Activated naive CD4-positive, alpha-beta T cell treated with anti-CD3 and anti-CD28 coated beads, Interleukin-2, amount 50 U/mL, for 24 hours (primary cell): ENCODE measurements at regions not wholly inside any gene's neighbourhood (a gene's known extent, or its start where the extent isn't known, plus 50 kb on each side); places are given as distances from the start of the nearest gene placed in this dataset.

Experiments used
- H3K27ac Mint-ChIP-seq: one replicate; pipeline ENCODE4 v1.8.0; 2021; ENCODE audit warnings: mild to moderate bottlenecking, mixed read lengths
- H3K27me3 Mint-ChIP-seq: one replicate; pipeline ENCODE4 v1.8.0; 2021; ENCODE audit warnings: mixed read lengths
- H3K36me3 Mint-ChIP-seq: one replicate; pipeline ENCODE4 v1.8.0; 2021; ENCODE audit warnings: mixed read lengths
- H3K4me1 Mint-ChIP-seq: one replicate; pipeline ENCODE4 v1.8.0; 2021; ENCODE audit warnings: mixed read lengths
- H3K4me3 Mint-ChIP-seq: one replicate; pipeline ENCODE4 v1.8.0; 2021; ENCODE audit warnings: mild to moderate bottlenecking, mixed read lengths
- H3K9me3 Mint-ChIP-seq: one replicate; pipeline ENCODE4 v1.8.0; 2021; ENCODE audit warnings: mixed read lengths

DNA sequence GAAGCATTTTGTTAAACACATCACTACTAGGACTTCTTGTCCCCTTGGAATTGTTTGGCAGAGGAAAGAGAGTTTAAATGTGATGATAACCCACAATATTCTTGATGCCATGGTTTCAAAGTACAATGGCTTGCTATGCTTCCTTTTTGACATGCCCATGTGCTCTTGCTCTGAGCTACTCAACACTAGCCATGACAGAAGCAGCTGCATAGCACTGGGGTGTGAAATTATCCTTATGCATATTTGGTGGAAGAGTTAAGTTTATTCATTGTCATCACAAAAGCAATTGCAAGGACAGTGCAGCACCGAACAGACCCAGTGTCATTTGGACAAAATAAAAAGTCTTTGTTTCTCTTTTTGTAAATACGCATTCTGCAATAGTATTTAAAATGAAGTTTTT, 209.9 kb upstream of the CDH20 start:
- no peaks in the 10 kb centered on the region for H3K36me3 Mint-ChIP-seq

DNA sequence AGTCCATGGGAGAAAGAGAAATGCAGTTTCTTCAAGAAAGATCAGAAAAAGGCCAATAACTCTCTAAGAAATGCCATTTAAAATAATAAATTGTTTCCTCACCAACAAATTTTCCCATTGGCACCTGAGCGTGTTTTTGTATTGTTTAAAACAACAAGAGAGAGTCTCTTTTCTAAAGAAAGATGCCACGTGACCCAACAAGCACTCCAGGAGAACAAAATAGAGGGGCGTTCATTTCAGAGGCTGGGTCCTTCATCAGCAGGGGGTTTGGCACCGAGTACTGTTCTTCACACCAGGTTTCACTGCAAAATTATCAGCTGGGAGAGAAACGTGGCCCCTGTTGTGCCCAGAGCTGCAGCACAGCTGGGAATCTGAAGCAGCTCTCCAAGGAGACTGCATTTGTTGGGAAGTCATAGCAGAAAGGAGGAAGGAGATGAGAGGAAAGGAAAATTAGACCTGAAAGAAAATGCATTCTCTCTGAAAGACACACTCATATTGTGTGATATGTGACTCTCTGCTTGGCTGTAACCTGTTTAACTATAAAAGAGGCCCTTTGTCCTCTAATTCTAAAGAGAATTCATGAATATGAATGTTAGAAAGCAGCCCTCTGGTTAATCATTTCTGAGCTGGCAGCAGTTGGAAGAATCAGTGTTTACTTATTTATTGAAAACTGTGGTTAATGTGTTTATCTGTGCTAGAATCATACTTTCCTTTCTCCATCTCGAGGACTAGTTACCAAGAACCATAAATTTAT, 205.3 kb upstream of the CDH20 start:
- H3K4me1 Mint-ChIP-seq, result no peaks in the 10 kb centered on the region
- H3K4me3 Mint-ChIP-seq, result no peak overlapping the region
- H3K27me3 Mint-ChIP-seq, result no peaks in the 10 kb centered on the region
- no peak overlapping the region for H3K27ac Mint-ChIP-seq
- H3K36me3 Mint-ChIP-seq, result no peaks in the 10 kb centered on the region
- H3K9me3 Mint-ChIP-seq, result peaks cover 5% of the 10 kb centered on the region

More for the DNA sequence above, 209.9 kb upstream of the CDH20 start:
- Mint-ChIP-seq H3K4me3 (no peak overlapping the region), H3K9me3 (peaks cover 5% of the 10 kb centered on the region), H3K27ac (no peak overlapping the region), H3K27me3 (no peaks in the 10 kb centered on the region), H3K4me1 (no peaks in the 10 kb centered on the region)

GRCh38 chr18:61129001-61129400, 204.2 kb upstream of the CDH20 start:
- H3K36me3 Mint-ChIP-seq, result no peaks in the 10 kb centered on the region
- no peak overlapping the region for H3K27ac Mint-ChIP-seq
- H3K4me1 Mint-ChIP-seq, result no peaks in the 10 kb centered on the region
- no peak overlapping the region for H3K4me3 Mint-ChIP-seq
- no peaks in the 10 kb centered on the region for H3K27me3 Mint-ChIP-seq
- peaks cover 5% of the 10 kb centered on the region for H3K9me3 Mint-ChIP-seq

DNA sequence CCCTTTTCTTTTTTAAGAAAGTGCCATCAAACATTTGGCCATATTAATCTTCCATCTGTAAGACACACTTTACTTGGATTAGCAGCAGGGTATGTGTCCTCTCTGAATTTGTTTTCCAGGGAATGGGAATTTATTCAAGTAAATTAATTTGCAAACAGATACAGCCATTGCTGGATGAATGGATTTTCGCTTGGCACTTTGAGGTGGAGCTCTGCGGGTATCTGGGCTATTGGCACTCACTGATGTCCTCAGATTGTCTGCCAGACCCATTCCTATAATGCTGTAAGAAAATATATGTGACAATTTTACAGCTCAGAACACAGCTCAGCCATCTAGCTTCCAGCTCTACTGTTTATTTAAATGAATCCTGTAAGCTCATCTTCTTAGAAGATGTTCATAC, 201.2 kb upstream of the CDH20 start:
- no peaks in the 10 kb centered on the region for H3K4me1 Mint-ChIP-seq
- no peak overlapping the region for H3K27ac Mint-ChIP-seq
- H3K36me3 Mint-ChIP-seq, result no peaks in the 10 kb centered on the region
- no peaks in the 10 kb centered on the region for H3K27me3 Mint-ChIP-seq
- no peak overlapping the region for H3K4me3 Mint-ChIP-seq
- no peaks in the 10 kb centered on the region for H3K9me3 Mint-ChIP-seq

GRCh38 chr18:61133783-61134182, 199.4 kb upstream of the CDH20 start:
- Mint-ChIP-seq H3K36me3 (no peaks in the 10 kb centered on the region), H3K4me3 (no peak overlapping the region), H3K27ac (no peak overlapping the region), H3K4me1 (no peaks in the 10 kb centered on the region), H3K27me3 (no peaks in the 10 kb centered on the region), H3K9me3 (peaks cover 5% of the 10 kb centered on the region)

GRCh38 chr18:61136711-61137251, 196.4 kb upstream of the CDH20 start:
- H3K4me1 Mint-ChIP-seq, result no peaks in the 10 kb centered on the region
- no peak overlapping the region for H3K27ac Mint-ChIP-seq

GRCh38 chr18:61141691-61142090, 191.5 kb upstream of the CDH20 start:
- Mint-ChIP-seq H3K4me3 (no peak overlapping the region), H3K27me3 (no peaks in the 10 kb centered on the region), H3K27ac (no peak overlapping the region), H3K9me3 (peaks cover 18% of the 10 kb centered on the region), H3K36me3 (no peaks in the 10 kb centered on the region), H3K4me1 (no peaks in the 10 kb centered on the region)

More at GRCh38 chr18:61136711-61137251, 196.4 kb upstream of the CDH20 start:
- no peaks in the 10 kb centered on the region for H3K27me3 Mint-ChIP-seq
- H3K4me3 Mint-ChIP-seq, result no peak overlapping the region
- H3K9me3 Mint-ChIP-seq, result peaks cover 12% of the 10 kb centered on the region
- H3K36me3 Mint-ChIP-seq, result no peaks in the 10 kb centered on the region

DNA sequence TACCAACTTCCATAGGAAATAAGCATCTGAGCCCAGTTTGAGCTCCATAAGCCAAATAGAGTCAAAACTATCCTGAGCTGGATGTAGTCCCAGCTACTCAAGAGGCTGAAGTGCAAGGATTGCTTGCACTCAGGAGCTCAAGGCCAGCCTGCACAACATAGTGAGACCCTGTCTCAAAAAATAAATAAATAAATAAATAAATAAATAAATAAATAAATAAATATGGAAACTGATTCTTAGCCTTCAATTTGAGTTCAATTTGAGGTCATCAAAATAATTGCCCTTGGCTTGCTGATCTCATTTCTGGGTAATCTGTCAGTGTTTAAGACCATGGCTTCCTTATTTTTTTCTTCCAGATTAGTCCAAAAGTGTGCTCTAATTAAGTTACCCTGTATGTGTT, 184.9 kb upstream of the CDH20 start:
- Mint-ChIP-seq H3K4me1 (no peaks in the 10 kb centered on the region), H3K36me3 (no peaks in the 10 kb centered on the region), H3K9me3 (no peaks in the 10 kb centered on the region), H3K4me3 (no peak overlapping the region), H3K27ac (no peak overlapping the region), H3K27me3 (no peaks in the 10 kb centered on the region)

- H3K36me3 Mint-ChIP-seq, result no peaks in the 10 kb centered on the region
- no peak overlapping the region for H3K27ac Mint-ChIP-seq
- H3K27me3 Mint-ChIP-seq, result no peaks in the 10 kb centered on the region
- no peak overlapping the region for H3K4me3 Mint-ChIP-seq
- no peaks in the 10 kb centered on the region for H3K9me3 Mint-ChIP-seq
- no peaks in the 10 kb centered on the region for H3K4me1 Mint-ChIP-seq
Measured at GRCh38 chr18:61149786-61150185, 183.4 kb upstream of the CDH20 start.

DNA sequence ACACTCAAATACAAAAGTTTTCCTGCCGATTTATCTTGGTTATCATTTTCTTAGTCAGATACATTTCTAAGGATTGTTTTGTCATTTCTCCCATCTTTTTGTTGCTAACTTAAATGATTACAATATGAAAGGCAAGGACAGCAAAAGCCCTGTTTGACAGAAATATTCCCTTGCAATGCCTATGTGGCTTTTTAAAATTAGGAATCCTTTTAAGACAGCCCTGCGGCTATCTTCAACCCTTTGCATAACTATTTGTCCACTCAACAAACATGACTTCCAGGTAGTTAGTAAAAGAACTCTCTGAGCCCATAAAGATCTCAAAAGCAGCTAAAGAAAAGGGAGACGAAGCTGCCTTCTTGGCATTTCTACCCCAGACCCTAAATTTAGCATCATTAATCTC, 179.7 kb upstream of the CDH20 start:
- Mint-ChIP-seq H3K36me3 (no peaks in the 10 kb centered on the region), H3K4me1 (no peaks in the 10 kb centered on the region), H3K9me3 (no peaks in the 10 kb centered on the region), H3K4me3 (no peak overlapping the region), H3K27me3 (no peaks in the 10 kb centered on the region), H3K27ac (no peak overlapping the region)

DNA sequence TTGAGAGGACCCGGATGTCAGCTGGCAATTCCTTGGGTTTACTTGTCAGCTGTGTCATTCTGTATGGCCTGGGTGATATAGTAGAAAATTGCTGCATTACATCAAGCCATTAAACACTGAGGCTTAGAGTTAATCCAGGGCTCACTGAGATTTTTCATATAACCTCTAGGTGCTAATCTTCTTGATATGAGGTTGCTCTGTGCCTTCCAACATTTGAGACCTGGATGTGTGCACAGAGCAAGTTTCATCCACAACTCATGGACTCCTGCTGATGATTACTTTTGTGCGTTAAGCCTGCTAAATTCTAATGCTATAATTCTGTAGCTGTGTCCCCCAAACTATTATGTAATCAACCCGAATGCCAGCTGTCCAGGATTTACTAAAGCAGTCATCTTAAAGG, 178.4 kb upstream of the CDH20 start:
- Mint-ChIP-seq H3K27ac (no peak overlapping the region), H3K36me3 (no peaks in the 10 kb centered on the region), H3K9me3 (no peaks in the 10 kb centered on the region), H3K4me3 (no peak overlapping the region), H3K4me1 (no peaks in the 10 kb centered on the region), H3K27me3 (no peaks in the 10 kb centered on the region)

GRCh38 chr18:61155586-61155985, 177.6 kb upstream of the CDH20 start:
- H3K4me3 Mint-ChIP-seq, result no peak overlapping the region
- no peaks in the 10 kb centered on the region for H3K36me3 Mint-ChIP-seq
- no peaks in the 10 kb centered on the region for H3K4me1 Mint-ChIP-seq
- H3K9me3 Mint-ChIP-seq, result no peaks in the 10 kb centered on the region
- H3K27ac Mint-ChIP-seq, result no peak overlapping the region
- H3K27me3 Mint-ChIP-seq, result no peaks in the 10 kb centered on the region

GRCh38 chr18:61157451-61157850, 175.8 kb upstream of the CDH20 start:
- no peak overlapping the region for H3K4me3 Mint-ChIP-seq
- H3K4me1 Mint-ChIP-seq, result no peaks in the 10 kb centered on the region
- no peaks in the 10 kb centered on the region for H3K36me3 Mint-ChIP-seq
- H3K9me3 Mint-ChIP-seq, result no peaks in the 10 kb centered on the region
- H3K27ac Mint-ChIP-seq, result no peak overlapping the region
- no peaks in the 10 kb centered on the region for H3K27me3 Mint-ChIP-seq

- Mint-ChIP-seq H3K36me3 (no peaks in the 10 kb centered on the region), H3K4me3 (no peak overlapping the region), H3K27ac (no peak overlapping the region)
Measured at GRCh38 chr18:61159246-61159645, 174.0 kb upstream of the CDH20 start.

DNA sequence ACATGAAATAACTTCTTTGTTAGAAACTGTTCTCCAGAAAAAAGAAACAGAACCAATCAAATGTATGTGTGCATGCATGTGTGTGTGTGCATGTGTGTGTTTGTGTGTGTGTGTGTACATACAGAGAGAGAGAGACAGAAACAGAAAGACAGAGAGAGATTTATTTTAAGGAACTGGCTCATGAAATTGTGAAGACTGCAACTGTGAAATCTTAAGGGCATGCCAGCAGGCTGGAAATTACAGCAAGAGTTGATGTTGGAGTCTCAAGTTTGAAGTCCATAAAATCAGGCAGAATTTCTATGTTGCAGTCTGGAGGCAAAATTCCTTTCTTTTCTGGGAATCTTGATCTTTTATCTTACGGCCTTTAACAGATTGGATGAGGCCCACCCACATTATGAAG, 168.9 kb upstream of the CDH20 start:
- no peaks in the 10 kb centered on the region for H3K4me1 Mint-ChIP-seq
- no peaks in the 10 kb centered on the region for H3K36me3 Mint-ChIP-seq
- H3K4me3 Mint-ChIP-seq, result no peak overlapping the region
- H3K9me3 Mint-ChIP-seq, result peaks cover 3% of the 10 kb centered on the region
- no peaks in the 10 kb centered on the region for H3K27me3 Mint-ChIP-seq
- H3K27ac Mint-ChIP-seq, result no peak overlapping the region

More at GRCh38 chr18:61159246-61159645, 174.0 kb upstream of the CDH20 start:
- Mint-ChIP-seq H3K9me3 (no peaks in the 10 kb centered on the region), H3K4me1 (no peaks in the 10 kb centered on the region), H3K27me3 (no peaks in the 10 kb centered on the region)

DNA sequence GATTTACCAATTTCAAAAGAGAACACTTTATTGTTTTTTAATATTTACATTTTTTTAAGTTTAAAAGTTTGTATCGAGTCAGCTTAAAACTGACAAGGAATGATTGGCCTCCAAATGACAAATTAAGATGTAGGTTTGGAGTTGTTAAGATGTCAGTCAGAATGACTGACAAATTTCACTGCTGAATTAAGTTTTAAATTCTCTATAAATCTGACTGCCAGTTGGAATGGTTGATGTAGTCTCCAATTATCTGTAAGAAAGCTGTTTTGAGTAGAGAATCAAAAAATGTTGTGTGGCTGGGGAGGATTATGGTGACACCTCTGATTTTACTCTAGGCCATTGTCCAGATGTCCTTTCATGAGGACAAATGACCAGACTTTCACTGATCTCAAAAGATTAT, 165.3 kb upstream of the CDH20 start:
- H3K36me3 Mint-ChIP-seq, result no peaks in the 10 kb centered on the region

DNA sequence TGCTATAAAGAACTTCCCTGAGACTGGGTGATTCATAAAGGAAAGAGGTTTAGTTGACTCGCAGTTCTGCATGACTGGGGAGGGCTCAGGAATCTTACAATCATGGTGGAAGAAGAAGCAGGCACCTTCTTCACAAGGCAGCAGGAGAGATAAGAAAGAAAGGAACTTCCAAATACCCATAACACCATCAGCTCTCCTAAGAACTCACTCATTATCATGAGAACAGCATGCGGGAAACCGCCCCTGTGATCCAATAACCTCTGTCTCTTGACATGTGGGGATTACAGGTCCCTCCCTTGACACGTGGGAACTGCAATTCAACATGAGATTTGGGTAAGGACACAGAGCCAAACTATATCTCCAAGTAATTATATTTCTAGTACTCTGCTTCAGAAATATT, 163.8 kb upstream of the CDH20 start:
- H3K27me3 Mint-ChIP-seq, result no peaks in the 10 kb centered on the region
- H3K4me1 Mint-ChIP-seq, result no peaks in the 10 kb centered on the region
- H3K27ac Mint-ChIP-seq, result no peak overlapping the region
- peaks cover 3% of the 10 kb centered on the region for H3K9me3 Mint-ChIP-seq
- no peaks in the 10 kb centered on the region for H3K36me3 Mint-ChIP-seq
- no peak overlapping the region for H3K4me3 Mint-ChIP-seq

More for the DNA sequence above, 165.3 kb upstream of the CDH20 start:
- Mint-ChIP-seq H3K4me3 (no peak overlapping the region), H3K27ac (no peak overlapping the region), H3K9me3 (peaks cover 3% of the 10 kb centered on the region), H3K27me3 (no peaks in the 10 kb centered on the region), H3K4me1 (no peaks in the 10 kb centered on the region)
